Stomach smooth muscle (tissue), 2 donors: ENCODE measurements at regions not wholly inside any gene's neighbourhood (a gene's known extent, or its start where the extent isn't known, plus 50 kb on each side); places are given as distances from the start of the nearest gene placed in this dataset.
"Not testable (repeated sequence)": the region's sequence is repeated elsewhere in the genome, so short reads cannot be mapped to it uniquely, and the experiment has no call there.

Source experiments
- H3K27ac ChIP-seq: one replicate; pipeline ENCODE4 v1.7.0; 2013; ENCODE audit warnings: mild to moderate bottlenecking, low read length, inconsistent platforms
- H3K27me3 ChIP-seq, 2 donors: one replicate each; pipeline ENCODE4 v1.7.0; 2013; ENCODE audit warnings: low read length in 2 of 2; ENCODE audit not compliant: insufficient read depth in 2 of 2, control insufficient read depth in 1 of 2
- H3K36me3 ChIP-seq, 2 donors: one replicate each; pipeline ENCODE4 v1.7.0; 2013; ENCODE audit warnings: low read length in 2 of 2; ENCODE audit not compliant: control insufficient read depth in 2 of 2, insufficient read depth in 2 of 2
- H3K4me1 ChIP-seq: one replicate; pipeline ENCODE4 v1.7.0; 2013; ENCODE audit warnings: low read length; ENCODE audit not compliant: control insufficient read depth, insufficient read depth
- H3K4me3 ChIP-seq, 2 donors: one replicate each; pipeline ENCODE4 v1.7.0; 2013; ENCODE audit warnings: low read length in 2 of 2
- H3K9ac ChIP-seq, 2 donors: one replicate each; pipeline ENCODE4 v1.7.0; 2013; ENCODE audit warnings: low read length in 2 of 2, mild to moderate bottlenecking in 1 of 2
- H3K9me3 ChIP-seq, 2 donors: one replicate each; pipeline ENCODE4 v1.7.0; 2013; ENCODE audit warnings: low read length in 2 of 2; ENCODE audit not compliant: control insufficient read depth in 2 of 2
- donor health status: healthy.
- donor health status: Pancreatic carcinoma.

- H3K9me3 ChIP-seq, result no peaks in the 10 kb centered on the region
Measured at GRCh38 chr5:25107853-25108252, 463.1 kb upstream of the CDH10 start.

DNA sequence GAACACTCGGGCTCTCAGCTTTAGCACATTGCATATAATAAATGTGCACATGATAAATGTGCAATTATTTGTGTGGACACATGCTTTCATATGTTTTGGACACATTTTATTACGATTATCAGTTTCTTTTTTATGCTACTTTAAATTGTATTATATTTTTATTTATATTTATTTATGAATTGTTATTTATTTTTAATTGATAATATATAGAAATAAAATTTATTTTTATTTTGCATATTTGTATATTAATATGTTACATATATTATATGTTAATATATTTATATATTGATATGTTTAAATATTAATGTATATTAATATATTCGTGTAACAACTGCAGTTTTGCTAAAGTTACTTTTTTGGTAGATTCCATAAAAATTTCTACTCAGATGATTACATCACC is 454.8 kb upstream of the CDH10 start:
- no peak overlapping the region for H3K4me3 ChIP-seq
- no peak overlapping the region for H3K9ac ChIP-seq
- no peaks in the 10 kb centered on the region for H3K27me3 ChIP-seq
- H3K36me3 ChIP-seq, result no peaks in the 10 kb centered on the region
- H3K27ac ChIP-seq, result no peak overlapping the region
- H3K4me1 ChIP-seq, result no peaks in the 10 kb centered on the region
- no peaks in the 10 kb centered on the region for H3K9me3 ChIP-seq

More at GRCh38 chr5:25107853-25108252, 463.1 kb upstream of the CDH10 start:
- no peaks in the 10 kb centered on the region for H3K27me3 ChIP-seq
- no peak overlapping the region for H3K27ac ChIP-seq
- H3K4me1 ChIP-seq, result no peaks in the 10 kb centered on the region
- H3K36me3 ChIP-seq, result no peaks in the 10 kb centered on the region
- H3K4me3 ChIP-seq, result no peak overlapping the region
- H3K9ac ChIP-seq, result no peak overlapping the region

DNA sequence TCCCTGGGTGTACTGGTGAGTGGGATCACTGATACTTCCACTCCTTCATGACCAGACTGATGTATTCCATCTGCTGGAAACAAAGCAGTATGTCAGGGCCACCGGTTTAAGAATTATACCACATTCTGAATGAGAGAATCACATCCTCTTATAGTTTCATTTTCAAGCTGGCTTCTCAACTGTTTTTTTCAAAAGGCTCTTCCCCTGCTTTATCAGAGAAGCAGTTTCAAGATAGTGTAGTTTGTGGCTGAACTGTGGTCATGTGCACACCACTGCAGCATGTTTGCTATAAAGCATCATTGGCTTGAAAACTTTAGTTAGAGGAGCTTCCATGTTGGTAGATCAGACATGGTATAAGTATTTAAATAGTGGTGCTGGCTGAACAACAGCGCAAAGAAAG is 450.5 kb upstream of the CDH10 start:
- Histone ChIP-seq H3K27me3 (no peaks in the 10 kb centered on the region), H3K27ac (no peak overlapping the region), H3K4me3 (no peak overlapping the region), H3K4me1 (no peaks in the 10 kb centered on the region), H3K9me3 (no peaks in the 10 kb centered on the region), H3K9ac (no peak overlapping the region), H3K36me3 (no peaks in the 10 kb centered on the region)

GRCh38 chr5:25094219-25094618 is 449.4 kb upstream of the CDH10 start:
- Histone ChIP-seq H3K4me3 (no peak overlapping the region), H3K36me3 (no peaks in the 10 kb centered on the region), H3K4me1 (no peaks in the 10 kb centered on the region), H3K9me3 (no peaks in the 10 kb centered on the region), H3K27me3 (no peaks in the 10 kb centered on the region), H3K9ac (no peak overlapping the region), H3K27ac (no peak overlapping the region)

DNA sequence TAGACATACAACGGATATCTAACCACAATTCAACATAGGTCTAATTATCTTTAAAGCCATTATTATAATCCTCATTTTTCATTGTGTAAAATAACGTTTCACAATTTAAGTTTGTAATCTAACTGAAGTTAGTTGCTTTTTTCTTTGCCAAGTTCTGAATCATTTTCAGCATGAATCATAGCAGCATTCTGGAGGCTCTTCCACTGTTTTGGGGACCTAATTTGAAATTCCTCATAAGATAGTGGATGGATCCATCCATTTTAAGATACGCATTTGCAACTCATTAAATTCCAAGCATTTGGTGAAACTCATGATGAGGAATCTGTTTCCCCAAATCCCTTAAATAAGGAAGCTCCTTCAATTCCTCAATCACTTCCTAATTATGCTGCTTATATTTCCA is 447.1 kb upstream of the CDH10 start:
- no peaks in the 10 kb centered on the region for H3K4me1 ChIP-seq
- no peaks in the 10 kb centered on the region for H3K9me3 ChIP-seq
- no peaks in the 10 kb centered on the region for H3K27me3 ChIP-seq
- no peak overlapping the region for H3K4me3 ChIP-seq
- no peaks in the 10 kb centered on the region for H3K36me3 ChIP-seq
- H3K9ac ChIP-seq, result no peak overlapping the region
- no peak overlapping the region for H3K27ac ChIP-seq

- no peaks in the 10 kb centered on the region for H3K4me1 ChIP-seq
- H3K9me3 ChIP-seq, result no peaks in the 10 kb centered on the region
- H3K9ac ChIP-seq, result no peak overlapping the region
- no peaks in the 10 kb centered on the region for H3K36me3 ChIP-seq
- no peaks in the 10 kb centered on the region for H3K27me3 ChIP-seq
- H3K4me3 ChIP-seq, result no peak overlapping the region
- no peak overlapping the region for H3K27ac ChIP-seq
Measured at GRCh38 chr5:25090854-25091253, 446.1 kb upstream of the CDH10 start.

DNA sequence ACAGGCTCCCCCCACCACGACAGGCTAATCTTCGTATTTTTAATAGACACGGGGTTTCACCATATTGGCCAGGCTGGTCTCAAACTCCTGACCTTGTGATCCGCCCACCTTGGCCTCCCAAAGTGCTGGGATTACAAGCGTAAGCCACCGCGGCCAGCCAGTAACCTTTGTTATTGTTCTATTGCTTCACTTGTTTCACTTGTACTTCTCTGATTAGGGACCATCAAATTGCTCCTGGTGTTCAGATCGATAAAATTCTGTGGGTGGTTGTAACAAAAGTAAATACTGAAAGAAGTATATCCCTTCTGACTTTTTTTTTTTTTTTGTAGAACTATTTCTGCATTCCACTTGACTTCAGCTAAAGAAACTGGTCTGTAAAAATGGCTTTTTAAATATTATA is 445.5 kb upstream of the CDH10 start:
- no peak overlapping the region for H3K4me3 ChIP-seq
- no peak overlapping the region for H3K27ac ChIP-seq
- H3K36me3 ChIP-seq, result no peaks in the 10 kb centered on the region
- H3K27me3 ChIP-seq, result no peaks in the 10 kb centered on the region
- H3K9me3 ChIP-seq, result no peaks in the 10 kb centered on the region
- no peaks in the 10 kb centered on the region for H3K4me1 ChIP-seq
- H3K9ac ChIP-seq, result no peak overlapping the region

GRCh38 chr5:25088689-25089088 is 443.9 kb upstream of the CDH10 start:
- H3K4me3 ChIP-seq, H3K36me3 ChIP-seq, H3K9ac ChIP-seq, H3K27ac ChIP-seq, H3K4me1 ChIP-seq, H3K9me3 ChIP-seq, H3K27me3 ChIP-seq: not testable (repeated sequence)

DNA sequence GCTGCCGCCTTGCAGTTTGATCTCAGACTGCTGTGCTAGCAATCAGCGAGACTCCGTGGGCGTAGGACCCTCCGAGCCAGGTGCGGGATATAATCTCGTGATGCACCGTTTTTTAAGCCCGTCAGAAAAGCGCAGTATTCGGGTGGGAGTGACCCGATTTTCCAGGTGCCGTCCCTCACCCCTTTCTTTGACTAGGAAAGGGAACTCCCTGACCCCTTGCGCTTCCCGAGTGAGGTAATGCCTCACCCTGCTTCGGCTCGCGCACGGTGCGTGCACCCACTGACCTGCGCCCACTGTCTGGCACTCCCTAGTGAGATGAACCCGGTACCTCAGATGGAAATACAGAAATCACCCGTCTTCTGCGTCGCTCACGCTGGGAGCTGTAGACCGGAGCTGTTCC is 438.5 kb upstream of the CDH10 start:
- H3K9me3 ChIP-seq, H3K4me3 ChIP-seq, H3K36me3 ChIP-seq, H3K27me3 ChIP-seq, H3K27ac ChIP-seq, H3K4me1 ChIP-seq, H3K9ac ChIP-seq: not testable (repeated sequence)

DNA sequence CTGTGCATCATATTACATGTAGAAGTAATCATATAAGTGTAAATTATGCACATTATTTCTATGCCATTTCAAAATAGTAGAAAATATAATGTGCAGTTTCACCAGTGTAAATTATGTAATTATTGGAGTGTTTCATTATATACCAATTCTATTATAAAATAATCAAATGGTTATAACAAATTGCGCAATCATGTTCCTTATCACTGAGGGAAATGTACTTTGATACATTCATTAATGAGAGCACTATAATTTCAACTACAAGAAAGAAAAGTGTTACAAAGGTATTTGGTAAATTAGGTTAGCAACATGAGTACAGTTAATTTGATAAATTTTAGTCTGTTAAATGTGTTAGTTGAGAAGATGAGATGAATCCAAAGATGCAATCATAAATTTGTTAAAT is 421.5 kb upstream of the CDH10 start:
- Histone ChIP-seq H3K27me3 (no peaks in the 10 kb centered on the region), H3K9ac (no peak overlapping the region), H3K4me3 (no peak overlapping the region), H3K36me3 (no peaks in the 10 kb centered on the region), H3K4me1 (no peaks in the 10 kb centered on the region), H3K9me3 (no peaks in the 10 kb centered on the region), H3K27ac (no peak overlapping the region)

DNA sequence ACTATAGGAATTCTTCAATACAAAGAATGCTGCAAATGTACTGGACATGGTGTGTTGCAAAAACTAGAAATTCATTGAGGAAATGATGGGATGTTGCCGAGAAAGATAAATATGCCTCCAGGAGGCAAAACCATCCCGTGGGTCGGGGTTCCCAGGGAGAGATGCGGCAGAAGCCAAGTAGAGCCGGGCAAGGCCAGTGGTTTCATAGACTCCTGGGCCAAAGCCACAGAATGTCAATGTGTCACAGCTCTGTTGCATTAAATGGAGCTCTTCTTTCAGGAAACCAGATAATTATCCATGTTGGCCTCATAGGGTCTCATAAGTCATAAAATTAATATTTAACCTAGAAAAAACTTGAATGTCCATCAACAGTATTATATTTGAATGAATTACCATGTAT is 419.5 kb upstream of the CDH10 start:
- no peak overlapping the region for H3K27ac ChIP-seq
- no peaks in the 10 kb centered on the region for H3K36me3 ChIP-seq
- no peaks in the 10 kb centered on the region for H3K4me1 ChIP-seq
- H3K9me3 ChIP-seq, result no peaks in the 10 kb centered on the region
- no peaks in the 10 kb centered on the region for H3K27me3 ChIP-seq
- H3K4me3 ChIP-seq, result no peak overlapping the region
- H3K9ac ChIP-seq, result no peak overlapping the region

GRCh38 chr5:25060575-25060974 is 415.8 kb upstream of the CDH10 start:
- Histone ChIP-seq H3K4me3 (no peak overlapping the region), H3K27me3 (no peaks in the 10 kb centered on the region), H3K4me1 (no peaks in the 10 kb centered on the region), H3K9ac (no peak overlapping the region), H3K9me3 (no peaks in the 10 kb centered on the region), H3K36me3 (no peaks in the 10 kb centered on the region), H3K27ac (no peak overlapping the region)
